Cardiac fibroblast (primary cell): ENCODE measurements at regions not wholly inside any gene's neighbourhood (a gene's known extent, or its start where the extent isn't known, plus 50 kb on each side); places are given as distances from the start of the nearest gene placed in this dataset.

Source experiments
- DNase-seq, 2 donors: peaks; one replicate each; pipeline versions ENCODE4 v3.0.0 to v3.0.0-alpha.2; 2010; ENCODE audit warnings: low read depth in 2 of 2
- H3K4me3 ChIP-seq, 2 donors: replicated peaks in 1 of 2; 1 replicate in 1 of 2; 2 replicates in 1 of 2; pipeline ENCODE4 v1.5.1; 2011; ENCODE audit warnings: low read depth in 2 of 2, low read length in 2 of 2, mild to moderate bottlenecking in 2 of 2, moderate library complexity in 1 of 2
- TF ChIP-seq, protein P1 (sequence below): IDR thresholded peaks from one replicate; pipeline ENCODE4 v1.5.1; 2011; ENCODE audit warnings: low read depth, mild to moderate bottlenecking, low read length, inconsistent platforms

DNA sequence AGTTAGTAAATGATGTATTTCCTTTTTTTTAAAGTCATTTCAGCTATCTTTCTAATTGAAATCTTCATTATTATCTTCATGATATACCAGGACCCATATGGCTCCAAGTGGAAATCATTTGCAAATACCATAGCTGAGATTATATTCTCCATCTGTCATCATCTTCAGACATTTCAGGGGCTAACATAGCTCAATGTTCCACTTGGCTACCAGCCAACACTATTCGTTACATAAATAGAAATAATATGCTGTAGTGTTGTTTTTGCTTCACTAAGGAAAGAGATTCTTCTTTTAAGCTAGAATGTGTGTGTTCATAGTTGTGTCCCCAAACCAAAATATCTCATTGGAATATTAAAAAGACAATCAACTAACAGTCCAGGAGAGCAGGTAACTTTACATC, 225.1 kb downstream of the DIO2 start:
- H3K4me3 ChIP-seq: no peak overlapping the region
- peak in 1 of 2 donors; percentile 35 for DNase-seq
- TF ChIP-seq, protein P1, sequence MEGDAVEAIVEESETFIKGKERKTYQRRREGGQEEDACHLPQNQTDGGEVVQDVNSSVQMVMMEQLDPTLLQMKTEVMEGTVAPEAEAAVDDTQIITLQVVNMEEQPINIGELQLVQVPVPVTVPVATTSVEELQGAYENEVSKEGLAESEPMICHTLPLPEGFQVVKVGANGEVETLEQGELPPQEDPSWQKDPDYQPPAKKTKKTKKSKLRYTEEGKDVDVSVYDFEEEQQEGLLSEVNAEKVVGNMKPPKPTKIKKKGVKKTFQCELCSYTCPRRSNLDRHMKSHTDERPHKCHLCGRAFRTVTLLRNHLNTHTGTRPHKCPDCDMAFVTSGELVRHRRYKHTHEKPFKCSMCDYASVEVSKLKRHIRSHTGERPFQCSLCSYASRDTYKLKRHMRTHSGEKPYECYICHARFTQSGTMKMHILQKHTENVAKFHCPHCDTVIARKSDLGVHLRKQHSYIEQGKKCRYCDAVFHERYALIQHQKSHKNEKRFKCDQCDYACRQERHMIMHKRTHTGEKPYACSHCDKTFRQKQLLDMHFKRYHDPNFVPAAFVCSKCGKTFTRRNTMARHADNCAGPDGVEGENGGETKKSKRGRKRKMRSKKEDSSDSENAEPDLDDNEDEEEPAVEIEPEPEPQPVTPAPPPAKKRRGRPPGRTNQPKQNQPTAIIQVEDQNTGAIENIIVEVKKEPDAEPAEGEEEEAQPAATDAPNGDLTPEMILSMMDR: no peak

DNA sequence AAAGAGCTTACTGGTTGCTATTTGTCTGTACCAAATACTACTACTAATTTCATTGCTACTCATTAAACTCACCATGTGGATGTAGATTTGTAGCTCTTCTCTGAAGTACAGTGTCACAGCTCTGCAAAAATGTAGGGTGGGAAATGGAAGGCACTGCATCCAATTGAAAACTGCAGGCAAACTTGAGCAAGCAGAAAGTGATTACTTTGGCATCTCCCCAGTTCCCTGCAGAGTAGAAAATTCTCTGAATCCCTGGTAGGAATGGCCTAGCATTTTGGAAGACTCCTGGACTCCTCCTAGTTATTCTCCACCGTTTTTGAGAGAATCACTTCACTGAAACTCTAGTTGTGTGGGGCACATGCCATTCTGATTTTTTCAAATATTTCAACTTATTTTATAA, 239.1 kb downstream of the DIO2 start:
- no peak overlapping the region for H3K4me3 ChIP-seq
- TF ChIP-seq, protein P1: no peak
- peak in 1 of 2 donors; percentile 16 for DNase-seq

DNA sequence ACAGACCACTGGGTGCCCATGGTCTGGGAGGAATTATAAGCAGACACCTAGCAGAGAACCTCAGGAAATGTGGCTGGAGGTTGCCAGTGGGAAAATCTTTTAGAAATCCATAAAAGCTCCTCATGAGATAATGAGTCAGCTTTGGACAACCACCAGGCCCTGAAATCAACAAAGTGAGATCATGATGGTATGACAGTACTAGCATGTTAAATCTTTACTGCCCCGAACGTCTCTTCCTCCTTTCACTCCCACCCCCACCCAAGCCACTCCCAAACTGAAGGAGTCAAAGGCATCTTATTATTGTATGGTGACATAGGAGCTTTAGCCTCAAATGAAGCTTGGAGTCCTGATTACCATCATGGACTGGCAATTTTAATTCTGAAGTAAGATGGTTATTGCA, 240.0 kb downstream of the DIO2 start:
- peak in 1 of 2 donors; percentile 54 for DNase-seq
- TF ChIP-seq, protein P1: no peak
- no peak overlapping the region for H3K4me3 ChIP-seq

DNA sequence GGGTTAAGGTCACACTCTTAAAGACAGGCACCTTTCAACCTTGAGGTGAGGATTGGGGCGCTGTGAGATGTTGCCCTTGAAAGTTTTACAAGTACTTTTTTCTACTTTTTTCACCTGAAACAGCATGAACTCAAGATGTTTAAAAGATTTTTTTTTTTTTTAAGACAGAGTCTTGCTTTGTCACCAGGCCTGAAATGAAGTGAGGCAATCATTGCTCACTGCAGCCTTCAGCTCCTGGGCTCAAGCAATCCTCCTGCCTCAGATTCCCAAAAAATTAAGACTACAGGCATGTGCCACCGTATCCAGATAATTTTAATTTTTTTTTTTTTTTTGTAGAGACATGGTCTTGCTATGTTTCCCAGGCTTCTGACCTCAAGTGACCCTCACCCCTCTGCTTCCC, 243.9 kb downstream of the DIO2 start:
- DNase-seq: peak in 1 of 2 donors; percentile 5
- TF ChIP-seq, protein P1: no peak
- H3K4me3 ChIP-seq: no peak overlapping the region

DNA sequence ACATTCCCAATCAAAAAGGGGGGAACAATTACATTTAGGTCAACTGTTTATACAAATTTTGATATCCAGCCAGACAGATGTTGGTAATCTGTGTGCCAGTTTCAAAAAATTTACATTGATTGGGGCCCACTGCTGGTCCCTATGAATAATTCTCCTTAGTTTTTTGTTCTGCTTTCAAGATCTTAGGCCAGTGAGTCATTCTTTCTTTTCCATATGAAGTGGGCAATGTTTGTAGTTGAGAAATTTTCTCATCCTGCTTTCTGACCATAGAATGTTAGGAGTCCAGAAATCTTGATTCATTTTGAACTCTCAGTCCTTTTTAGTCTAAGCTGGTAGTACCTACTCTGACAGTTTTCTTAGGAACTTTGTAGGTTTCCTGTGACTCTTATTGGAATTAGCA, 244.3 kb downstream of the DIO2 start:
- DNase-seq: peak in 1 of 2 donors; percentile 34
- TF ChIP-seq, protein P1: no peak

DNA sequence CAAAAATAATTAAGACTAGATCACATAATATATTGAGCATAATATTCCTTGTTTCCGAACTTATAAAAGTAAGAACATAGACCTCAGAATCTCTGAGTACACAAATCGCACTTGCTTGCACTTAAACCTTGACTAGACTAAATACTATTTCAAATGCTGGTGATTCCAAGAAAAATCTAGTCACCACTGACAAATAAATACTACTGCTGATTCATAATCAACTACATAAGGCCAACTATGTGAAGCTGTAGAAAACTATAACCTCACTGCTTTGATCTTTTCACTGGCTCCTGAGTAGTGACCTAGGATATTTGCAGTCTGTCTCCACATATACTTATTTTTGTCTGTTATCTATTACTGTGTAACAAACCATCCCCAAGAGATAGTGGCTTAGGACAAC, 245.4 kb downstream of the DIO2 start:
- TF ChIP-seq, protein P1: no peak
- H3K4me3 ChIP-seq: no peak overlapping the region
- DNase-seq: peak in 1 of 2 donors; percentile 30

More for the DNA sequence above, 244.3 kb downstream of the DIO2 start:
- H3K4me3 ChIP-seq: no peak overlapping the region

DNA sequence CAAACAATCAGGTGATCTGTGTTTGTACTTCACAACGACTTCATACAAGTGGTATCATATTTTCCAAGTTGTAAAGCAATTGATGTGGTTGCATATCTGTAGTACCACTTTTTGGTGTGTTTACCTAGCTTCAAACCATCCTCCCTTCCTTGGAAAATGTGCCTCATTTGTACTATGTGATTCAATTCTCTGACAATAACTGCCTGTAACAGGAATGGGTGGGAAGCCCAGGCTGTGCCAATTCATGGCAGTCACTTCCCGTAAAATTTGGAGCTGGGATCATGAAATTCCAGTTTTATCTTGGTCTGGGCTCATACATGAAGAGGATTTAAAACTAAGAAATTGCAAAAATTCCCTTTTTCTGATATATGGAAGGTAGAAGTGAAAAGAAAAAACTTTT, 250.1 kb downstream of the DIO2 start:
- no peak for DNase-seq
- H3K4me3 ChIP-seq: no peak overlapping the region
- TF ChIP-seq, protein P1: no peak
